ENCODE measurements at regions not wholly inside any gene's neighbourhood (a gene's known extent, or its start where the extent isn't known, plus 50 kb on each side); places are given as distances from the start of the nearest gene placed in this dataset.

GRCh38 chr6:166045173-166045859, 122.3 kb downstream of the TBXT start:
- TF ChIP-seq CTCF (IDR thresholded peaks at IDR 0.05; ENCODE audit: poor library complexity) (no peak), EZH2 (IDR thresholded peaks at IDR 0.05; ENCODE audit: borderline replicate concordance) (no peak)

Data from hepatocyte (in vitro differentiated cells).